ENCODE measurements at regions not wholly inside any gene's neighbourhood (a gene's known extent, or its start where the extent isn't known, plus 50 kb on each side); places are given as distances from the start of the nearest gene placed in this dataset.

GRCh38 chr11:76607431-76607830 lies 63.1 kb downstream of the LRRC32 start:
- DNase-seq = peak in 3 of 42 donors; percentile 1 to 3 (median 2)
- intact Hi-C loops (cut with DNase I) = no loop called here

GRCh38 chr11:76605338-76606074 lies 65.0 kb downstream of the LRRC32 start:
- peak in 6 of 42 donors; percentile 1 to 23 (median 8) for DNase-seq
- intact Hi-C loops (cut with DNase I) = no loop called here

- DNase-seq = peak in 8 of 42 donors; percentile 15 to 66 (median 40)
- intact Hi-C loops (cut with DNase I) = no loop called here
Measured at GRCh38 chr11:76604626-76605241, 65.8 kb downstream of the LRRC32 start.

GRCh38 chr11:76604081-76604625 lies 66.4 kb downstream of the LRRC32 start:
- DNase-seq = peak in 4 of 42 donors; percentile 4 to 44 (median 15)
- intact Hi-C loops (cut with DNase I) = no loop called here

- DNase-seq = peak in 2 of 42 donors; percentile 2 to 3
Measured at GRCh38 chr11:76603202-76603601, 67.3 kb downstream of the LRRC32 start.

More at GRCh38 chr11:76603202-76603601, 67.3 kb downstream of the LRRC32 start:
- intact Hi-C loops (cut with DNase I) = no loop called here

Measured in head of caudate nucleus (tissue), 42 donors.